Suppressor macrophage treated with lipopolysaccharide for 1 hour (primary cell): ENCODE measurements at regions not wholly inside any gene's neighbourhood (a gene's known extent, or its start where the extent isn't known, plus 50 kb on each side); places are given as distances from the start of the nearest gene placed in this dataset.

Experiments
- DNase-seq, 3 donors: peaks; one replicate each; pipeline ENCODE4 v3.0.0-alpha.2; 2020 to 2022

DNA sequence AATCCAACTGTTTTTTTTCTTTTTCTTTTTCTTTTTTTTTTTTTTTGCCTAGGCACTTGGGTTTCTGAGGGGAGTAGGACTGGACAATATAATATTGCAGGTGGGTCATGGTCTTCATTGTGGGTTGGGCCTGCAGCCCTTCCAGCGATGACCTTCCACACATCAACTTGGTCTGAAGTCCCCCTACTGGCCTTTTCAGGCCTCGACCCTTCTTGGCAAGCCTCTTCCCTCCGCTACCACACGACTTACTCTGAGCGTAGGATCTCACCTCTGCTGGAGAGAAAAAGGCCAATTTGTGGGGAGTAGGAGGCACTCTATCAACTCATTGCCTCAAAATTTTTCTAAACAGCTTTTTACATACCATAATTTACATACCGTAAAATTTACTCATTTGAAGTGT, 51.1 kb upstream of the GRIK3 start:
- no peak for DNase-seq

- DNase-seq = no peak
Observed at GRCh38 chr1:37089750-37090149, 55.4 kb upstream of the GRIK3 start.

GRCh38 chr1:37090671-37091070, 56.4 kb upstream of the GRIK3 start:
- no peak for DNase-seq

DNA sequence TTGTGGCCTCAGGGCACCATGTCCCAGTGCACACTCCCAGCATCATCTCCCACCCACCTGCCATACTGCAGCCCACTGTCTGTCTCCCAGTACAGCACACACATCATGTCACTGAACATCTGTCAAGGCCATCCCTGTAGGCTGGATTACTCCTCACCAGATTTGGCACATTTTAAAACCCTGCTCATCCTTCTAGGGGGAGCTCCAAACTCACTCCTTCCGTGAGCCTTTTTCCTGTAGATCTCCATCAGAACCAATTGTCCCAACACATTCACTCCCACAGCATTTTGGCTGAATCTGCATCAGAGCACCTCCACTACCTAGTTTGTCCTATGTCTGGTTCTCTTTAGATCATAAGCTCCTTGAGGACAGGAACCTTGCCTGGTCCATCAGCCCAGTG, 58.6 kb upstream of the GRIK3 start:
- DNase-seq = no peak

GRCh38 chr1:37094302-37094701, 60.0 kb upstream of the GRIK3 start:
- DNase-seq = no peak

GRCh38 chr1:37096523-37096922, 62.2 kb upstream of the GRIK3 start:
- DNase-seq = peak in 1 of 3 donors; percentile 1

DNA sequence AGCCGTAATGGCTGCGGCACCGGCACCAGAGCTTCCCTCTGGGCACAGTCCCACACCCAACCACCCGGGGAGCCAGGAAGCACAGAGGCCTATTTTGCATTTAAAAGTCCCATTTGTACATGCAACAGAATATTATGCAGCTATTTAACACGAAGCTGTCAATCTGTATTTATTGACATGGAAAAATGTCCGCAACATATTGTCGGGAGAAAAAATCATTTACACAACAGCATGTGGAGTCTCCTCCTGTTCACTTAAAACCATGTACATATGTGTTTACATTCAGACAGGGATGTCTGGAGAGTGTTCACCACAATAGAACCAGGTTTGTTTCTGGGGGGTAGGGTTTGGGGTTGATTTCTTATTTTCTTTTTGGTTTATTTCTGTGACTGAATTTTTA, 63.4 kb upstream of the GRIK3 start:
- no peak for DNase-seq

GRCh38 chr1:37098237-37098636, 63.9 kb upstream of the GRIK3 start:
- no peak for DNase-seq

DNA sequence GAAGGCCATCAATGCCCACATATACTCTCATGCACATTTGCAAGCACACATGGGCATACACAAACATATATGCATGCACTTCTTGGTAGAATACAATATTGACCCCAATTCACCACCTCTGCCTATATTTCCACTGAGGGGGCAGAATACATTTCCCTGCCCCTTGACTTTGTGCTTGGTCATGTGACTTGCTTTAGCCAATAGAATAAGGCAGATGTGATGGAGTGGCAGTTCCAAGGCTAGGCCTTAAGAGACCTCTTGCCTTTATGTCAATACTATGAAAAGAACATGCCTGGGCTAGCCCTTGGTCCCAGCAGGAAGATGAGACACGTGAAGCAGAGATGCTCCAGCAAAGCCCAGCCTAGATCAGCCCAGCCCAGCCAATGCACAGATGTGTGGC, 66.0 kb upstream of the GRIK3 start:
- no peak for DNase-seq

GRCh38 chr1:37102656-37103382, 68.5 kb upstream of the GRIK3 start:
- no peak for DNase-seq

DNA sequence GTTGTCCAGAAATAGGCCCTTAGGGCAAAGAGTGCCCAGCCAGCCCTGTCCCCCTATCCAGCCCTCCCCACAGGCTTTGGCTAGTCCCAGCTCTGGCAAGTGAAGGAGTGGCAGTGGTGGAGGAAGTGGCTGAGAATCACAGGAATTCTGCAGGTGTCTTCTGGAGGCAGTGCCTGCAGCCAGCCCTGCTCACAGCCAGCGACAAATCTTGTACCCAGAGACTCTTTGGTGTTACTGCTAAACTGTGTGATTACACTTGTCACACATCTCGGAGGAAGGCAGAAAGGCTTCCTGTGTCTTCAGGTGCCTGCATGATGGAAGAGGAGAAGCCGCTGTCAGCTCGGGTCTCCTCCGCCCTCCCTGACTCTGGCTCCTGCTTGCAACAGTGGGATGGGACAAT, 71.6 kb upstream of the GRIK3 start:
- no peak for DNase-seq

DNA sequence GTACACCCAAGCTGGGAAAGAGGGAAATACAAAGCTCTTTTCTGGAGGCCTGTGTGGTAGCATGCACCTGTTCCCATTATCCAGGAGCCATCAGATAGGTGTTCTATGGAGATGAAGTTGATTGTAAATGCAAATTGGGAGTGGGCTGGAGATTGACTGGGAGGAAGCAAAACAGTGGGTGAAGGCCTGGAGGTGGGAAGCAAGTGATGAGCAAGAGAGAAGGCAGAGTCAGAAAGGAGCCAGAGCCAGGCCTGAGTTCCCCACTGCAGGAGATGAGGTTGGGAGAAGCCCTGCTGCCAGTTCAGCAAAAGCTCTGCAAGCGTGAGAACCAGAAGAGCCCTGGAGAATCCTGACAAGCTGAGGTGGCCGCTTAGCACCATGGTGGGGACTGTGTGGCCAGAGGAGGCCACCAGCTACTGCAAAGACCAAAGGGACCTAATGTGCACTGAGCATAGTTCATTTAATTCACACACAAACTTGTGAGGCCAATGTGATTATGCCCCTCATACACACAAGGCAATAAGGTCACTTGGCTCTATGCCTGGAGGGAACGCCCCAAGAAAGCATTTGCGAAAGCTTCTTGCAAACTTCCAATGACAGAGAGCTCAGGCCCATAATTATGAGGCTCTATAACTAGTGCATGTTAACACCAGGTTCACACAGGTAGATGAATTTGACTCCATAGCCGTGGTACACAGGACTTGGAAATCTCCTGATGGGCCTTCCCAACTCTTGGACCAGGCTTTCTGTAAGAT, 73.0 kb upstream of the GRIK3 start:
- no peak for DNase-seq

GRCh38 chr1:37108596-37109188, 74.4 kb upstream of the GRIK3 start:
- no peak for DNase-seq

DNA sequence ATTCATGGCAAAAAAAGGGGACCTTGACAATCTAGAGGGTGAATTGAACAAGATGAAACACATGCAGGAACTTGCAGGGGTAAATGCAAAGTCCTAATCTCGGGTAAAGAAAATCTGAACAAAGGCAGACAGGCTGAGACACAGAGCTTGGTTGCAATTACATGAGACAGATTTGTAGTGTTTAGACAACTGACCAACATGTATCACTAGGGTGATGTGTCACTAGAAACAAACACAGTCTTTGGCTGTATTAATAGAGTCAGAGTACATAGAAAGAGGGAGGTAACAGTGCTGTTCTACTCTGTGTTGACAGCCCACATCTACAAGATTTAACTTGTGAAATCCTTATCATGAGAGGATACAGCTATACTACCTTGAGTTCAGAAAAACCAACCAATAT, 78.1 kb upstream of the GRIK3 start:
- DNase-seq = no peak

GRCh38 chr1:37113285-37113997, 79.1 kb upstream of the GRIK3 start:
- no peak for DNase-seq

DNA sequence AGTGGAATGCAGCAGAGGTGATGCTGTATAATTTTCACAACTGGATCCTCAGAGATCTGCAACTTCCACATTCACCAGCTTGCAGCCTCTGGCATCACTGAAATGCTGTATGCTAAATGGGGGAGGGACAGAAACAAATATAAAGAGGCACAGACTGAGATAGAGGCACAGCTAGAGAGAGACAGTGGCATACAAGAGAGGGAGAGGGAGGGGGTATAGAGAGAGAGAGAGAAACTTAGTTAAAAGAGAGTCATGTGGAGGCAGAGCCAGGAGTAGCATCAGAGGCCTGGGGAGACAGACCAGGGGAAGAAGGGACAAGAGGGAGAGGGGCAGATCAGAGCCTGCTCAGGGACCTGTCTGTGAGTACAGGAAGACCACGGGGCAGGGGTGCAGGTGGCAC, 84.5 kb upstream of the GRIK3 start:
- no peak for DNase-seq

- no peak for DNase-seq
Observed at GRCh38 chr1:37120279-37120678, 86.0 kb upstream of the GRIK3 start.

DNA sequence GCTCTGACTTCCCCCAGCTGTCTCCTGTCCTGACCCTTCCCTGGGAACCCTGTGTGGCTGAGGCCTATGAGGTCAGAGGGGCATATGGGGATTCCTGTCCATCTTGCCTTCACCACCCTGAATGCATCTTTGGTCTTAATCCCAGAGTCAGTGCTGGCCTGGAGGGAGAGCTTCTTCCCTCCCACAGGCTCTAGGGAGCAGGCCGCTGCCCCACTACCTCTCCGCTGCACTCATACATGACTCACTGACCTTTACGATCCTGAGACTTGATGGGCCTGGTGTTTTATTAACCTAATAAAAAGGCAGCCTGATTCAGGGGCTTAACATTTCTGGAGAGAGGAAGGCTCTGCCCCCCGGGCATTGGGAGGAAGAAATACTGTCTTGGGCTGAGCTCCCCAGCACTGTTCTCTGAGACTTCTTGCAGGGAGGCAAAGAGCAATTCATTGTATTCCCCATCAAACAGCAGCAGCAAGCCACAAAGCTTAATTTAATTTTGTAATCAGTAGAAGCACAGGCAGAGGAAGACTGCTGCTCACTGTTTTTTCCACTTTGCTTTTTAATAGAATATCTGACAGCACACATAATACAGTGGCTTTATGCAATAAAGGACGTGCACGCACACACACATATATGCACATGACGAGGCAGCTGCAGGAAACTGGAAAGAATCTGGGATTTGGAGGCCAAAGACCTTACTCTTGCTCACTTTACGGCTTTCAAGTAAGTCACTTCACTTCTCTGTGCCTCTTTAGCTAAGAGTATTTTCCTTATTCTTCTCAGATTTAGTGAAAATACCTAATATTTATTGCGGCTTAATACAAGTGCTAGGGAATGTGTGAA, 89.2 kb upstream of the GRIK3 start:
- no peak for DNase-seq

DNA sequence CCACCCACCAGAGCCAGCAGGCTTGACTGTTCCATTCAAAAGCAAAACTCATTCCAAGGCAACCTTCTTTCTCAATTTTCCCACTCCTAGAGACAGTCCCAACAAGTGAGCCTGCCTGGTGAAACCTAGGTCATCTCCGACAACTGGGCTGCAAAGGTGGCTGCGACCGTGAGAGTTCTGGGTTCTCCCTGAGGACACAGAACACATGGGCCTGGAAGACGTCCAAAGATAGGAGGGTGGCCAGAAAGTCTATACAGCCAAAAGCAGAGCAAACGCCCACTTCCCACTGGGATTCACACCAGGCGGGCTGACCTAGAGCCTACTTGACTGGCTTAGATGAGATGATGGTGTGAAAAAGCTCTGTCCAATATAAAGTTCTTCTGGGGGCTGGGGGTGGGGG, 90.2 kb upstream of the GRIK3 start:
- DNase-seq = no peak

DNA sequence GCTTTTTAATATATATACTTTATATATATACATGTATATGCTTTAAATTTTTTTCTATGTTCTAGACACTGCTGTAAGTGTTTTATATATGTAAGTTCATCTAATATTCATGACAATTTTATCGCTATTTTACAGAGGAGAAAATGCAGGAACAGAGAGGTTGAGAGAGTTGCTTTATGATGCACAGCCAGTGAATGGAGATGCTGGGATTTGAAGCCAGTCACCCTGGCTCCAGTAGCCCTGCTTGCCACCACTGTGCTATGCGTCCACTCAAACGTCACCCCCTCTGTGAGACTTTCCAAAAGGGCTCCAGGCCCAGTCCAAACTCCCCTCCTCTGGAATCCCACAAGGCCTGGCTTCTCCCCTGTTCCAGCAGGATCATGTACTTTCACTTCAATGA, 91.0 kb upstream of the GRIK3 start:
- no peak for DNase-seq

DNA sequence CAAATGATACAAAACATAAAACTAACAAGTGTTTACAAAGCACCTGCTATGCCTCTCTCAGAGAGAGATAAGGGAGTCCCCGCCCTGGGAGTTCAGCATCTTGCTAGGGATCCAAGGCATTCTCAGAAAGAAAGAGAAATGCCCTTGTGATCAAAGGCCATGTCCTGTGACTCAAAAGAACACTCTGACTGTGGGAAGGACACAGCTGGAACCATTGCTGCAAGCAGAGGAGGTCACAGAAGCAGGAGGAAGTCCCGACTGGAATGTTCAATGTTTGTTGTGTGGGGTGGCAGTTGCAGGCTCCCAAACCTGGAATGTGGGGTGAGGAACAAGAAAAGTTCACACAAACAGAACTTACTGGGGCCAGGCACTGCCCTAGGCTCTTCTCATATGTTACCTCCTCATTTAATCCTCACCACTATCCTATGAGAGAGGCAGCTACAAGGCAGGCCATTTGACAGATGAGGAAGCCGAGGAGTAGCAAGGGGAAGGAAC, 93.0 kb upstream of the GRIK3 start:
- DNase-seq = no peak

DNA sequence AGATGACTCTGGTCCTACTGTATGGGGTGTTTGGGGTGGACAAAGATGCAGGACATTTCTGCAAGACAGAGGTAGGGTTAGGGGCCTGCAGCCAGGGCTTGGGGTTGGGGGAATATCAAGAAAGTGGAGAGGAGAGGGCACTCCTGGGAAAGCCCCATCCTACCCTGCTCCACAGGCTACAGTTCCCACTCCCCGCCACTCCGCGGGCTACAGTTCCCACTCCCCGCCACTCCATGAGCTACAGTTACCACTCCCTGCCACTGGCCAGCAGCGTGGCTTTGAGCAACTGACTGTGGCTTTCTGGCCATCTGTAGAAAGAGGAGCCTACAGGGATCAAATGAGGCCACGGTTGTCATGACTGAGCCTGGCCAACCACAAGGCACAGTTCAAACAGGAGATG, 93.8 kb upstream of the GRIK3 start:
- no peak for DNase-seq
